Neural progenitor cell (in vitro differentiated cells): ENCODE measurements at regions not wholly inside any gene's neighbourhood (a gene's known extent, or its start where the extent isn't known, plus 50 kb on each side); places are given as distances from the start of the nearest gene placed in this dataset.

Experiments used
- DNase-seq: peaks from one replicate; pipeline ENCODE4 v3.0.0-alpha.2; 2016; ENCODE audit warnings: low spot score
- H2AFZ ChIP-seq: fragments of 200-600 bp; sonication (generic); replicated peaks from 2 replicates; pipeline ENCODE4 v1.6.1; 2016; ENCODE audit warnings: antibody characterized with exemption
- H3F3A ChIP-seq: fragments of 200-600 bp; sonication (generic); 2 replicates; pipeline ENCODE4 v1.6.1; 2016; ENCODE audit warnings: antibody characterized with exemption, low read depth
- H3K27ac ChIP-seq: fragments of 200-600 bp; sonication (generic); 2 replicates; pipeline ENCODE4 v1.5.1; 2016; ENCODE audit warnings: mild to moderate bottlenecking
- H3K27me3 ChIP-seq: fragments of 200-600 bp; sonication (generic); 2 replicates; pipeline ENCODE4 v1.6.1; 2016; ENCODE audit warnings: mild to moderate bottlenecking, moderate library complexity
- H3K36me3 ChIP-seq: fragments of 200-600 bp; sonication (generic); 2 replicates; pipeline ENCODE4 v1.5.1; 2016
- H3K4me1 ChIP-seq: fragments of 200-600 bp; sonication (generic); 2 replicates; pipeline ENCODE4 v1.6.1; 2016; ENCODE audit warnings: mixed run types
- H3K4me2 ChIP-seq: fragments of 200-600 bp; sonication (generic); 2 replicates; pipeline ENCODE4 v1.6.1; 2016
- H3K4me3 ChIP-seq: fragments of 200-600 bp; sonication (generic); 2 replicates; pipeline ENCODE4 v1.5.1; 2016
- H3K79me2 ChIP-seq: fragments of 200-600 bp; sonication (generic); 2 replicates; pipeline ENCODE4 v1.6.1; 2016; ENCODE audit warnings: low read depth
- H3K9ac ChIP-seq: fragments of 200-600 bp; sonication (generic); 2 replicates; pipeline ENCODE4 v1.6.1; 2016
- H3K9me3 ChIP-seq: fragments of 200-600 bp; sonication (generic); 2 replicates; pipeline ENCODE4 v1.5.1; 2016; ENCODE audit warnings: low read depth
- H4K20me1 ChIP-seq: fragments of 200-600 bp; sonication (generic); 2 replicates; pipeline ENCODE4 v1.6.1; 2016; ENCODE audit warnings: low read depth
- H3K27ac Mint-ChIP-seq: 3 replicates; pipeline ENCODE4 v1.8.0; 2021; ENCODE audit warnings: mixed read lengths
- H3K27me3 Mint-ChIP-seq: 2 replicates; pipeline ENCODE4 v1.8.0; 2022; ENCODE audit warnings: low read depth, mild to moderate bottlenecking, inconsistent platforms, moderate library complexity, mixed read lengths; ENCODE audit not compliant: insufficient read depth
- H3K36me3 Mint-ChIP-seq: 3 replicates; pipeline ENCODE4 v1.8.0; 2021; ENCODE audit warnings: mixed read lengths
- H3K4me1 Mint-ChIP-seq: 3 replicates; pipeline ENCODE4 v1.8.0; 2021; ENCODE audit warnings: mixed read lengths
- H3K4me3 Mint-ChIP-seq: 3 replicates; pipeline ENCODE4 v1.8.0; 2021; ENCODE audit warnings: mild to moderate bottlenecking, moderate library complexity, mixed read lengths
- H3K9me3 Mint-ChIP-seq: 3 replicates; pipeline ENCODE4 v1.8.0; 2020; ENCODE audit warnings: mixed read lengths
- EZH2 ChIP-seq: fragments of 200-600 bp; sonication (generic); IDR thresholded peaks from 2 replicates; pipeline ENCODE4 v1.6.1; 2017; ENCODE audit warnings: antibody characterized with exemption, mild to moderate bottlenecking, moderate library complexity
- EZH2phosphoT487 ChIP-seq: fragments of 200-600 bp; sonication (generic); IDR thresholded peaks from 2 replicates; pipeline ENCODE4 v1.6.1; 2017; ENCODE audit warnings: antibody characterized with exemption
- TF ChIP-seq, protein P1 (sequence below): fragments of 200-600 bp; sonication (generic); IDR thresholded peaks from 2 replicates; pipeline ENCODE4 v1.5.1; 2017; ENCODE audit warnings: antibody characterized with exemption, mild to moderate bottlenecking

DNA sequence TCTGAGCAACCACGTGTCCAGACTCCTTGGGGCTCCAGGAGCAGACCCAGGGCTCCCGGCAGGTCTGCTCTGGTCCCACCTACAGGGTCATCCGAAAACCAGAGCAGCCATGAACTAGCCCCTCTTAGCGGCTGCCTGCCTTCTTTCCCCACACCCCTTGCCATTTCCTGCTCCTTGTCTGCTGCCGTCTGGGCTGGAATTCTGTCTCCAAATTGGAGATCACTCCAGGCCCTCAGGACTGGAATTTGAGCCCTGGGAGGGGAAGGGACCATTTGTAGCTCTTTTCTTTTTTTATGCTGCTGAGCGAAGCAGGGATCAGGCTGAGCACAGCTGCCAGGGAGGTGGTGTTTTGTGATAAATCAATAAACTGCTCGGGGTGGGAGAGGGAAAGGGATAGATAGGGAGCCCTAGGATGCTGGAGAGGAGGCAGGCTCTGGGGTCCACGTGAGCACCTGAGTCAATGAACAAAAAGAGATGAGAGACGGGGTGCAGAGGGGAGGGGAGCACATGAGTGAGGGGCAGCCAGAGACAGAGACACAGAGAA is 257.5 kb downstream of the ENGASE start:
- Mint-ChIP-seq H3K27me3 (peaks cover 11% of the 10 kb centered on the region), H3K4me3 (no peak overlapping the region), H3K9me3 (no peaks in the 10 kb centered on the region), H3K4me1 (no peaks in the 10 kb centered on the region), H3K27ac (no peak overlapping the region), H3K36me3 (no peaks in the 10 kb centered on the region)
- no peaks in the 10 kb centered on the region for H3K36me3 ChIP-seq
- peak; percentile 42 for DNase-seq
- H3K4me2 ChIP-seq = no peak overlapping the region
- no peak overlapping the region for H3K4me3 ChIP-seq
- no peak overlapping the region for H3K27ac ChIP-seq
- H4K20me1 ChIP-seq = no peaks in the 10 kb centered on the region
- H3K9ac ChIP-seq = no peak overlapping the region
- peaks cover 4% of the 10 kb centered on the region for H3K4me1 ChIP-seq
- H3K9me3 ChIP-seq = no peaks in the 10 kb centered on the region
- no peak overlapping the region for H2AFZ ChIP-seq
- H3K27me3 ChIP-seq = peaks cover 3% of the 10 kb centered on the region
- TF ChIP-seq EZH2 (no peak), EZH2phosphoT487 (no peak)
- TF ChIP-seq, protein P1, sequence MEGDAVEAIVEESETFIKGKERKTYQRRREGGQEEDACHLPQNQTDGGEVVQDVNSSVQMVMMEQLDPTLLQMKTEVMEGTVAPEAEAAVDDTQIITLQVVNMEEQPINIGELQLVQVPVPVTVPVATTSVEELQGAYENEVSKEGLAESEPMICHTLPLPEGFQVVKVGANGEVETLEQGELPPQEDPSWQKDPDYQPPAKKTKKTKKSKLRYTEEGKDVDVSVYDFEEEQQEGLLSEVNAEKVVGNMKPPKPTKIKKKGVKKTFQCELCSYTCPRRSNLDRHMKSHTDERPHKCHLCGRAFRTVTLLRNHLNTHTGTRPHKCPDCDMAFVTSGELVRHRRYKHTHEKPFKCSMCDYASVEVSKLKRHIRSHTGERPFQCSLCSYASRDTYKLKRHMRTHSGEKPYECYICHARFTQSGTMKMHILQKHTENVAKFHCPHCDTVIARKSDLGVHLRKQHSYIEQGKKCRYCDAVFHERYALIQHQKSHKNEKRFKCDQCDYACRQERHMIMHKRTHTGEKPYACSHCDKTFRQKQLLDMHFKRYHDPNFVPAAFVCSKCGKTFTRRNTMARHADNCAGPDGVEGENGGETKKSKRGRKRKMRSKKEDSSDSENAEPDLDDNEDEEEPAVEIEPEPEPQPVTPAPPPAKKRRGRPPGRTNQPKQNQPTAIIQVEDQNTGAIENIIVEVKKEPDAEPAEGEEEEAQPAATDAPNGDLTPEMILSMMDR = no peak
- H3K79me2 ChIP-seq = no peaks in the 10 kb centered on the region
- H3F3A ChIP-seq = no peaks in the 10 kb centered on the region

- H3K4me3 ChIP-seq = no peak overlapping the region
- H3K27ac Mint-ChIP-seq = no peak overlapping the region
- H3K36me3 Mint-ChIP-seq = no peaks in the 10 kb centered on the region
- H3K9me3 Mint-ChIP-seq = no peaks in the 10 kb centered on the region
- no peak overlapping the region for H3K4me2 ChIP-seq
- H3K27ac ChIP-seq = no peak overlapping the region
- peaks cover 11% of the 10 kb centered on the region for H3K27me3 Mint-ChIP-seq
- no peak overlapping the region for H3K4me3 Mint-ChIP-seq
- H3F3A ChIP-seq = no peaks in the 10 kb centered on the region
- no peaks in the 10 kb centered on the region for H3K79me2 ChIP-seq
- H3K4me1 Mint-ChIP-seq = no peaks in the 10 kb centered on the region
- no peak for DNase-seq
- no peak for TF ChIP-seq EZH2phosphoT487
- TF ChIP-seq, protein P1 = no peak
- no peak for TF ChIP-seq EZH2
- no peak overlapping the region for H2AFZ ChIP-seq
- peaks cover 4% of the 10 kb centered on the region for H3K4me1 ChIP-seq
- H3K9ac ChIP-seq = no peak overlapping the region
- peaks cover 4% of the 10 kb centered on the region for H3K27me3 ChIP-seq
- H3K9me3 ChIP-seq = no peaks in the 10 kb centered on the region
- no peaks in the 10 kb centered on the region for H3K36me3 ChIP-seq
- H4K20me1 ChIP-seq = peaks cover 6% of the 10 kb centered on the region
These were observed 256.9 kb downstream of the ENGASE start for GRCh38 chr17:79331492-79331891.

GRCh38 chr17:79330696-79331095 is 256.1 kb downstream of the ENGASE start:
- H3K36me3 Mint-ChIP-seq = no peaks in the 10 kb centered on the region
- no peaks in the 10 kb centered on the region for H3K9me3 Mint-ChIP-seq
- H2AFZ ChIP-seq = no peak overlapping the region
- peaks cover 16% of the 10 kb centered on the region for H3K27me3 Mint-ChIP-seq
- no peak overlapping the region for H3K27ac ChIP-seq
- H3K4me3 ChIP-seq = no peak overlapping the region
- no peak overlapping the region for H3K27ac Mint-ChIP-seq
- H3F3A ChIP-seq = no peaks in the 10 kb centered on the region
- no peak overlapping the region for H3K4me3 Mint-ChIP-seq
- DNase-seq = no peak
- no peaks in the 10 kb centered on the region for H3K9me3 ChIP-seq
- peaks cover 13% of the 10 kb centered on the region for H4K20me1 ChIP-seq
- no peaks in the 10 kb centered on the region for H3K4me1 Mint-ChIP-seq
- no peak overlapping the region for H3K4me2 ChIP-seq
- no peaks in the 10 kb centered on the region for H3K79me2 ChIP-seq
- peaks cover 4% of the 10 kb centered on the region for H3K4me1 ChIP-seq
- no peaks in the 10 kb centered on the region for H3K36me3 ChIP-seq
- peaks cover 4% of the 10 kb centered on the region for H3K27me3 ChIP-seq
- H3K9ac ChIP-seq = no peak overlapping the region
- TF ChIP-seq EZH2phosphoT487 (no peak), EZH2 (no peak)
- TF ChIP-seq, protein P1 = no peak
